ENCODE measurements at regions not wholly inside any gene's neighbourhood (a gene's known extent, or its start where the extent isn't known, plus 50 kb on each side); places are given as distances from the start of the nearest gene placed in this dataset.
"Not testable (repeated sequence)": the region's sequence is repeated elsewhere in the genome, so short reads cannot be mapped to it uniquely, and the experiment has no call there.

- H3K4me1 ChIP-seq (ENCODE audit: control insufficient read depth, insufficient read depth, low read length): no peaks in the 10 kb centered on the region
- no peaks in the 10 kb centered on the region for H3K36me3 ChIP-seq (ENCODE audit: control insufficient read depth, insufficient read depth, low read length)
- H3K4me3 ChIP-seq (ENCODE audit: low read depth, low read length): no peak overlapping the region
- H3K27me3 ChIP-seq (ENCODE audit: control insufficient read depth, insufficient read depth, low read length): no peaks in the 10 kb centered on the region
- H3K27ac ChIP-seq (ENCODE audit: low read depth, low read length): no peak overlapping the region
- H3K9me3 ChIP-seq (ENCODE audit: control insufficient read depth, insufficient read depth, low read length): no peaks in the 10 kb centered on the region
- 92% methylated on average over 3 of the region's 3 CpGs for whole genome bisulfite sequencing (ENCODE audit: insufficient coverage)
- no peak for DNase-seq (ENCODE audit: low read depth in 4 of 6, low spot score in 6 of 6)
Measured at GRCh38 chr5:101482931-101483330, 579.8 kb upstream of the ST8SIA4 start.

GRCh38 chr5:101473483-101473882 lies 570.4 kb upstream of the ST8SIA4 start:
- no peak overlapping the region for H3K4me3 ChIP-seq (ENCODE audit: low read depth, low read length)
- H3K9me3 ChIP-seq (ENCODE audit: control insufficient read depth, insufficient read depth, low read length): no peaks in the 10 kb centered on the region
- no peaks in the 10 kb centered on the region for H3K4me1 ChIP-seq (ENCODE audit: control insufficient read depth, insufficient read depth, low read length)
- no peak for DNase-seq (ENCODE audit: low read depth in 4 of 6, low spot score in 6 of 6)
- H3K36me3 ChIP-seq (ENCODE audit: control insufficient read depth, insufficient read depth, low read length): no peaks in the 10 kb centered on the region
- H3K27me3 ChIP-seq (ENCODE audit: control insufficient read depth, insufficient read depth, low read length): no peaks in the 10 kb centered on the region
- no CpG with 5 or more reads among the region's 1 CpG for WGBS (ENCODE audit: insufficient coverage)
- no peak overlapping the region for H3K27ac ChIP-seq (ENCODE audit: low read depth, low read length)

GRCh38 chr5:101461455-101461854 lies 558.4 kb upstream of the ST8SIA4 start:
- DNase-seq (ENCODE audit: low read depth in 4 of 6, low spot score in 6 of 6): no peak
- H3K27me3 ChIP-seq (ENCODE audit: control insufficient read depth, insufficient read depth, low read length): no peaks in the 10 kb centered on the region
- H3K4me1 ChIP-seq (ENCODE audit: control insufficient read depth, insufficient read depth, low read length): no peaks in the 10 kb centered on the region
- no peak overlapping the region for H3K27ac ChIP-seq (ENCODE audit: low read depth, low read length)
- no peaks in the 10 kb centered on the region for H3K36me3 ChIP-seq (ENCODE audit: control insufficient read depth, insufficient read depth, low read length)
- H3K4me3 ChIP-seq (ENCODE audit: low read depth, low read length): no peak overlapping the region
- no peaks in the 10 kb centered on the region for H3K9me3 ChIP-seq (ENCODE audit: control insufficient read depth, insufficient read depth, low read length)

- no CpG with 5 or more reads among the region's 4 CpGs for WGBS (ENCODE audit: insufficient coverage)
- no peak for DNase-seq (ENCODE audit: low read depth in 4 of 6, low spot score in 6 of 6)
- H3K9me3 ChIP-seq (ENCODE audit: control insufficient read depth, insufficient read depth, low read length): no peaks in the 10 kb centered on the region
- H3K4me3 ChIP-seq (ENCODE audit: low read depth, low read length): no peak overlapping the region
- H3K27me3 ChIP-seq (ENCODE audit: control insufficient read depth, insufficient read depth, low read length): no peaks in the 10 kb centered on the region
- H3K4me1 ChIP-seq (ENCODE audit: control insufficient read depth, insufficient read depth, low read length): no peaks in the 10 kb centered on the region
- no peak overlapping the region for H3K27ac ChIP-seq (ENCODE audit: low read depth, low read length)
- no peaks in the 10 kb centered on the region for H3K36me3 ChIP-seq (ENCODE audit: control insufficient read depth, insufficient read depth, low read length)
Measured at GRCh38 chr5:101458587-101458986, 555.5 kb upstream of the ST8SIA4 start.

GRCh38 chr5:101455851-101456250 lies 552.8 kb upstream of the ST8SIA4 start:
- Histone ChIP-seq H3K36me3 (ENCODE audit: control insufficient read depth, insufficient read depth, low read length) (no peaks in the 10 kb centered on the region), H3K9me3 (ENCODE audit: control insufficient read depth, insufficient read depth, low read length) (no peaks in the 10 kb centered on the region), H3K27ac (ENCODE audit: low read depth, low read length) (no peak overlapping the region), H3K27me3 (ENCODE audit: control insufficient read depth, insufficient read depth, low read length) (no peaks in the 10 kb centered on the region), H3K4me1 (ENCODE audit: control insufficient read depth, insufficient read depth, low read length) (no peaks in the 10 kb centered on the region), H3K4me3 (ENCODE audit: low read depth, low read length) (no peak overlapping the region)
- DNase-seq (ENCODE audit: low read depth in 4 of 6, low spot score in 6 of 6): no peak
- no CpG with 5 or more reads among the region's 2 CpGs for WGBS (ENCODE audit: insufficient coverage)

DNA sequence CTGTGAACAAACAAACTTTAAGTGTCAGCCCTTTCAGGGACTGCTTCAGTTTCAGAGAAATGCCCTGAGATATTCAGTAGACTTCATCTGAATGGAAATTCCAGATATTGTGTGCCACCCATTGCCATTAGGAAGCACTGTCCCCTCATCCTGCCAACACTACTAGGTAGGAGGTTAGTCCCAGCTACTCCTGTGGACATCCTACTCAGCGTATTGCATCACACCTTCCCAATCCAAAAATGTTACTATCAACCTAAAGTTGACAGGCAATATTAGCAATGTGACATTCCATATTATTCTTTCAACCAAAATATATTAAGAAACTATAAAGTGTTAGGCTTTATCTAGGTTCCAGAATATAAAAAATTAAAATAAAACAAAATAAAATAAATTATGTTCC lies 552.0 kb upstream of the ST8SIA4 start:
- Histone ChIP-seq H3K4me3 (ENCODE audit: low read depth, low read length) (no peak overlapping the region), H3K9me3 (ENCODE audit: control insufficient read depth, insufficient read depth, low read length) (no peaks in the 10 kb centered on the region), H3K27ac (ENCODE audit: low read depth, low read length) (no peak overlapping the region), H3K4me1 (ENCODE audit: control insufficient read depth, insufficient read depth, low read length) (no peaks in the 10 kb centered on the region), H3K36me3 (ENCODE audit: control insufficient read depth, insufficient read depth, low read length) (no peaks in the 10 kb centered on the region), H3K27me3 (ENCODE audit: control insufficient read depth, insufficient read depth, low read length) (no peaks in the 10 kb centered on the region)
- WGBS (ENCODE audit: insufficient coverage): no CpG with 5 or more reads among the region's 1 CpG
- DNase-seq (ENCODE audit: low read depth in 4 of 6, low spot score in 6 of 6): no peak

DNA sequence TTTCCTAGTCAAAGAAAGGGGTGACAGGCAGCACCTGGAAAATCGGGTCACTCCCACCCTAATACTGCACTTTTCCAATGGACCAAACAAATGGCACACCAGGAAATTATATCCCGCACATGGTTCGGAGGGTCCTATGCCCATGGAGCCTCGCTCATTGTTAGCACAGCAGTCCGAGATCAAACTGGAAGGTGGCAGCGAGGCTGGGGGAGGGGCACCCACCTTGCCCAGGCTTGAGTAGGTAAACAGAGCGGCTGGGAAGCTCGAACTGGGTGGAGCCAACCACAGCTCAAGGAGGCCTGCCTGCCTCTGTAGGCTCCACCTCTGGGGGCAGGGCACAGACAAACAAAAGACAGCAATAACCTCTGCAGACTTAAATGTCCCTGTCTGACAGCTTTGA lies 539.2 kb upstream of the ST8SIA4 start:
- WGBS (ENCODE audit: insufficient coverage): 98% methylated on average over 7 of the region's 8 CpGs
- not testable (repeated sequence) for H3K4me3 ChIP-seq (ENCODE audit: low read depth, low read length); H3K27ac ChIP-seq (ENCODE audit: low read depth, low read length); H3K4me1 ChIP-seq (ENCODE audit: control insufficient read depth, insufficient read depth, low read length); H3K9me3 ChIP-seq (ENCODE audit: control insufficient read depth, insufficient read depth, low read length); H3K27me3 ChIP-seq (ENCODE audit: control insufficient read depth, insufficient read depth, low read length); DNase-seq (ENCODE audit: low read depth in 4 of 6, low spot score in 6 of 6); H3K36me3 ChIP-seq (ENCODE audit: control insufficient read depth, insufficient read depth, low read length)

DNA sequence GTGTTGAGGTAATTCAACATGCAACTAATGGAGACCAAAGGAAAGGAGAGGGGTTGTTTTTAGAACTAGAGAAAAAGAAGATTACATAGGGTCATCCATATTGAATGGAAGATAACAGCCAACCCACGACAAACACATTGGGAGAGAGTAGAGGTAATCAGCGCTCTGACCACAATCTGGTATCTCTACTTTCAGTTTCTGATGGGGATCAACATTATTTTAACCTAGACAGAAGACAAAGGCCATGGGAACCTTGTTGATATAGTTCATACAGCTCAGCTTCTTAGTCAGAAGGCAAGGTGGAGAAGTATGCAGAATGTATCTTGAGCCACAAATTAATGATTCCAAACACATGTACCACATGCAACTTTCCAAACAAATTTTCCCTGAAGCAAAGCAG lies 537.1 kb upstream of the ST8SIA4 start:
- DNase-seq (ENCODE audit: low read depth in 4 of 6, low spot score in 6 of 6): no peak
- Histone ChIP-seq H3K9me3 (ENCODE audit: control insufficient read depth, insufficient read depth, low read length) (no peaks in the 10 kb centered on the region), H3K36me3 (ENCODE audit: control insufficient read depth, insufficient read depth, low read length) (no peaks in the 10 kb centered on the region), H3K4me3 (ENCODE audit: low read depth, low read length) (no peak overlapping the region), H3K27me3 (ENCODE audit: control insufficient read depth, insufficient read depth, low read length) (no peaks in the 10 kb centered on the region), H3K4me1 (ENCODE audit: control insufficient read depth, insufficient read depth, low read length) (no peaks in the 10 kb centered on the region), H3K27ac (ENCODE audit: low read depth, low read length) (no peak overlapping the region)
- WGBS (ENCODE audit: insufficient coverage): no CpG with 5 or more reads among the region's 2 CpGs

DNA sequence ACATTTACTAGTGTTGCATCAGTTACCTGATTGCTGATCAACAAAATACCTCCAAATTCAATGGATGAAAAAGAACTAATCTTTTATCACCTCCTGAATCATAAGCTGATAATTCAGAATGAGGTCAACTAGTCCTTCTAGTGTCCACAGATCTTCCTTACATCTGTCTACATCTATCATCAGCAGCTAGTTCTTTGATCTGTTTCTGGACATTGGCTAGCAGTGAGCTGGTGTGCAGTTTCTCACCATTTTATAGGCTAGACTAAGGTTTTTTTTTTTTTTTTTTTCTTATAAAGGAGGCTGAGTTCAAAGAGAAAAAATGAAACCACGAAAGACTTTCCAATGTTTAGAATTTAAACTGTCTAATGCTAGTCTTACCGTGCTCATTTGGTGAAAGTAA lies 534.3 kb upstream of the ST8SIA4 start:
- no peak overlapping the region for H3K27ac ChIP-seq (ENCODE audit: low read depth, low read length)
- H3K9me3 ChIP-seq (ENCODE audit: control insufficient read depth, insufficient read depth, low read length): no peaks in the 10 kb centered on the region
- DNase-seq (ENCODE audit: low read depth in 4 of 6, low spot score in 6 of 6): no peak
- no peaks in the 10 kb centered on the region for H3K4me1 ChIP-seq (ENCODE audit: control insufficient read depth, insufficient read depth, low read length)
- no peak overlapping the region for H3K4me3 ChIP-seq (ENCODE audit: low read depth, low read length)
- no peaks in the 10 kb centered on the region for H3K27me3 ChIP-seq (ENCODE audit: control insufficient read depth, insufficient read depth, low read length)
- WGBS (ENCODE audit: insufficient coverage): 76% methylated on average over 2 of the region's 2 CpGs
- no peaks in the 10 kb centered on the region for H3K36me3 ChIP-seq (ENCODE audit: control insufficient read depth, insufficient read depth, low read length)

- Histone ChIP-seq H3K4me1 (ENCODE audit: control insufficient read depth, insufficient read depth, low read length) (no peaks in the 10 kb centered on the region), H3K36me3 (ENCODE audit: control insufficient read depth, insufficient read depth, low read length) (no peaks in the 10 kb centered on the region), H3K27ac (ENCODE audit: low read depth, low read length) (no peak overlapping the region), H3K9me3 (ENCODE audit: control insufficient read depth, insufficient read depth, low read length) (no peaks in the 10 kb centered on the region), H3K27me3 (ENCODE audit: control insufficient read depth, insufficient read depth, low read length) (no peaks in the 10 kb centered on the region), H3K4me3 (ENCODE audit: low read depth, low read length) (no peak overlapping the region)
- peak in 1 of 6 donors; percentile 17 for DNase-seq (ENCODE audit: low read depth in 4 of 6, low spot score in 6 of 6)
- WGBS (ENCODE audit: insufficient coverage): no CpG with 5 or more reads among the region's 2 CpGs
Measured at GRCh38 chr5:101435768-101436167, 532.7 kb upstream of the ST8SIA4 start.
